OCI-LY7 (cell line): ENCODE measurements at regions not wholly inside any gene's neighbourhood (a gene's known extent, or its start where the extent isn't known, plus 50 kb on each side); places are given as distances from the start of the nearest gene placed in this dataset.

ENCODE experiments used
- CTCF ChIP-seq: fragments of 200-600 bp; sonication (generic); conservative IDR thresholded peaks from 2 replicates; pipeline ENCODE4 v1.5.1; 2014; ENCODE audit warnings: mild to moderate bottlenecking, antibody characterized with exemption, low read length, moderate library complexity, mixed read lengths
- EZH2phosphoT487 ChIP-seq: fragments of 200-600 bp; sonication (generic); IDR thresholded peaks from 2 replicates; pipeline ENCODE4 v1.6.1; 2018; ENCODE audit warnings: low read depth, borderline replicate concordance, mild to moderate bottlenecking, mixed run types, antibody characterized with exemption, low read length, moderate library complexity, mixed read lengths

GRCh38 chr10:131724169-131724545 is 176.7 kb upstream of the PPP2R2D start:
- TF ChIP-seq CTCF (no peak), EZH2phosphoT487 (no peak)
